Hepatocyte (in vitro differentiated cells): ENCODE measurements at regions not wholly inside any gene's neighbourhood (a gene's known extent, or its start where the extent isn't known, plus 50 kb on each side); places are given as distances from the start of the nearest gene placed in this dataset.

Experiments used
- DNase-seq: peaks from one replicate; pipeline ENCODE4 v3.0.0-alpha.2; 2016; ENCODE audit warnings: low spot score
- H2AFZ ChIP-seq: fragments of 200-600 bp; sonication (generic); 2 replicates; pipeline ENCODE4 v1.6.0; 2016; ENCODE audit warnings: antibody characterized with exemption, mild to moderate bottlenecking
- H3K27ac ChIP-seq: fragments of 200-600 bp; sonication (generic); 2 replicates; pipeline ENCODE4 v1.5.1; 2016; ENCODE audit warnings: mild to moderate bottlenecking
- H3K27me3 ChIP-seq: fragments of 200-600 bp; sonication (generic); 2 replicates; pipeline ENCODE4 v1.6.1; 2016
- H3K36me3 ChIP-seq: fragments of 200-600 bp; sonication (generic); replicated peaks from 2 replicates; pipeline ENCODE4 v1.5.1; 2016; ENCODE audit warnings: low read depth; ENCODE audit not compliant: insufficient read depth
- H3K4me1 ChIP-seq: fragments of 200-600 bp; sonication (generic); 2 replicates; pipeline ENCODE4 v1.5.1; 2016; ENCODE audit warnings: mild to moderate bottlenecking, moderate library complexity; ENCODE audit not compliant: insufficient read depth
- H3K4me2 ChIP-seq: fragments of 200-600 bp; sonication (generic); 2 replicates; pipeline ENCODE4 v1.6.0; 2016
- H3K4me3 ChIP-seq: fragments of 200-600 bp; sonication (generic); 2 replicates; pipeline ENCODE4 v1.5.1; 2016; ENCODE audit warnings: mild to moderate bottlenecking
- H3K79me2 ChIP-seq: fragments of 200-600 bp; sonication (generic); 2 replicates; pipeline ENCODE4 v1.6.0; 2017; ENCODE audit warnings: mild to moderate bottlenecking
- H3K9me2 ChIP-seq: fragments of 200-600 bp; sonication (generic); replicated peaks from 2 replicates; pipeline ENCODE4 v1.6.0; 2017; ENCODE audit warnings: mild to moderate bottlenecking; ENCODE audit not compliant: insufficient read depth
- H3K9me3 ChIP-seq: fragments of 200-600 bp; sonication (generic); 2 replicates; pipeline ENCODE4 v1.5.1; 2016; ENCODE audit warnings: low read depth, mild to moderate bottlenecking
- H4K20me1 ChIP-seq: fragments of 200-600 bp; sonication (generic); 2 replicates; pipeline ENCODE4 v1.6.0; 2016; ENCODE audit warnings: mild to moderate bottlenecking; ENCODE audit not compliant: insufficient read depth, poor library complexity, severe bottlenecking
- CTCF ChIP-seq: fragments of 200-600 bp; sonication (generic); IDR thresholded peaks from 2 replicates; pipeline ENCODE4 v1.5.1; 2016; ENCODE audit warnings: antibody characterized with exemption, mild to moderate bottlenecking; ENCODE audit not compliant: poor library complexity
- EZH2 ChIP-seq: fragments of 200-600 bp; sonication (generic); IDR thresholded peaks from 2 replicates; pipeline ENCODE4 v1.6.1; 2016; ENCODE audit warnings: antibody characterized with exemption, mild to moderate bottlenecking, borderline replicate concordance
- EZH2phosphoT487 ChIP-seq: fragments of 200-600 bp; sonication (generic); IDR thresholded peaks from one replicate; pipeline ENCODE4 v1.6.1; 2018; ENCODE audit warnings: antibody characterized with exemption, mild to moderate bottlenecking, low read depth, moderate library complexity; ENCODE audit not compliant: unreplicated experiment, severe bottlenecking
- WGBS: methylation state at CpG from one replicate; pipeline ENCODE4 v1.1.6; 2016; ENCODE audit warnings: low lambda C conversion rate; ENCODE audit errors: missing lambda C conversion rate; 5-methylcytosine and 5-hydroxymethylcytosine counted together

GRCh38 chr7:52365349-52365748 is 670.1 kb upstream of the POM121L12 start:
- no peaks in the 10 kb centered on the region for H3K79me2 ChIP-seq
- H3K4me2 ChIP-seq, result no peak overlapping the region

GRCh38 chr7:52362521-52362920 is 672.9 kb upstream of the POM121L12 start:
- Histone ChIP-seq H2AFZ (no peak overlapping the region), H3K4me2 (no peak overlapping the region), H3K79me2 (no peaks in the 10 kb centered on the region), H3K27ac (no peak overlapping the region), H3K9me3 (no peaks in the 10 kb centered on the region), H3K4me3 (no peak overlapping the region), H3K27me3 (no peaks in the 10 kb centered on the region), H4K20me1 (no peaks in the 10 kb centered on the region), H3K9me2 (no peaks in the 10 kb centered on the region), H3K4me1 (no peaks in the 10 kb centered on the region), H3K36me3 (no peaks in the 10 kb centered on the region)
- no peak for TF ChIP-seq EZH2phosphoT487
- no peak for TF ChIP-seq CTCF
- no peak for TF ChIP-seq EZH2
- no peak for DNase-seq
- 95% methylated on average over 19 of the region's 19 CpGs for WGBS

More at GRCh38 chr7:52365349-52365748, 670.1 kb upstream of the POM121L12 start:
- Histone ChIP-seq H3K27me3 (no peaks in the 10 kb centered on the region), H3K4me1 (no peaks in the 10 kb centered on the region), H3K36me3 (no peaks in the 10 kb centered on the region), H4K20me1 (no peaks in the 10 kb centered on the region), H3K9me3 (no peaks in the 10 kb centered on the region), H3K27ac (no peak overlapping the region), H3K9me2 (no peaks in the 10 kb centered on the region), H2AFZ (no peak overlapping the region), H3K4me3 (no peak overlapping the region)
- DNase-seq, result no peak
- TF ChIP-seq EZH2 (no peak), EZH2phosphoT487 (no peak), CTCF (no peak)

- H4K20me1 ChIP-seq, result no peaks in the 10 kb centered on the region
- H2AFZ ChIP-seq, result no peak overlapping the region
- H3K27ac ChIP-seq, result no peak overlapping the region
- H3K9me3 ChIP-seq, result no peaks in the 10 kb centered on the region
- no peak for DNase-seq
- no peaks in the 10 kb centered on the region for H3K36me3 ChIP-seq
- H3K9me2 ChIP-seq, result no peaks in the 10 kb centered on the region
- H3K4me2 ChIP-seq, result no peak overlapping the region
- TF ChIP-seq EZH2phosphoT487, result no peak
- TF ChIP-seq EZH2, result no peak
- no peak for TF ChIP-seq CTCF
- 57% methylated on average over 3 of the region's 3 CpGs for WGBS
- H3K4me3 ChIP-seq, result no peak overlapping the region
- no peaks in the 10 kb centered on the region for H3K79me2 ChIP-seq
- no peaks in the 10 kb centered on the region for H3K27me3 ChIP-seq
- H3K4me1 ChIP-seq, result no peaks in the 10 kb centered on the region
Observed at GRCh38 chr7:52360541-52360940, 674.9 kb upstream of the POM121L12 start.

GRCh38 chr7:52355053-52355452 is 680.4 kb upstream of the POM121L12 start:
- Histone ChIP-seq H3K27ac (no peak overlapping the region), H3K9me3 (no peaks in the 10 kb centered on the region), H3K4me2 (no peak overlapping the region), H3K4me3 (no peak overlapping the region), H3K36me3 (no peaks in the 10 kb centered on the region), H4K20me1 (no peaks in the 10 kb centered on the region), H3K4me1 (no peaks in the 10 kb centered on the region), H3K9me2 (no peaks in the 10 kb centered on the region), H3K27me3 (no peaks in the 10 kb centered on the region), H3K79me2 (no peaks in the 10 kb centered on the region), H2AFZ (no peak overlapping the region)
- WGBS, result 60% methylated on average over 3 of the region's 3 CpGs
- DNase-seq, result peak; percentile 43
- TF ChIP-seq CTCF, result no peak
- TF ChIP-seq EZH2phosphoT487, result no peak
- TF ChIP-seq EZH2, result no peak
